C4-2B (cell line): ENCODE measurements at regions not wholly inside any gene's neighbourhood (a gene's known extent, or its start where the extent isn't known, plus 50 kb on each side); places are given as distances from the start of the nearest gene placed in this dataset.

Experiments used
- ZFX ChIP-seq: fragments of 450-650 bp; IDR thresholded peaks from 2 replicates; pipeline ENCODE4 v1.6.1; 2017
- TF ChIP-seq, protein P1 (sequence below): fragments of 450-650 bp; conservative IDR thresholded peaks from 2 replicates; pipeline ENCODE4 v1.5.1; 2017; ENCODE audit warnings: mild to moderate bottlenecking

DNA sequence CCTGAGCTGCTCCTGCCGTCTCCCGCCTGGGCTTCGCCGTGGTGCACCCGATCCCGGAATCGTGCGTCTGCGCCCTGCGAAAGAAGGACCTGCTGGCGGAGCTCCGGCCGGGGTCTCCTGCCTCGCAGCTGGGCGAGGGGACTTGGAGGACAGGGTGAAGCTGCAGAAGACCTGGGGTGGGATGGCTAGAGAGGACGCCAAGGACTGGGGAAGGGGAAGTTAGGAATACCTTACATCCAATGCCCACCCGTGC, 150.2 kb downstream of the PRL start:
- TF ChIP-seq, protein P1, sequence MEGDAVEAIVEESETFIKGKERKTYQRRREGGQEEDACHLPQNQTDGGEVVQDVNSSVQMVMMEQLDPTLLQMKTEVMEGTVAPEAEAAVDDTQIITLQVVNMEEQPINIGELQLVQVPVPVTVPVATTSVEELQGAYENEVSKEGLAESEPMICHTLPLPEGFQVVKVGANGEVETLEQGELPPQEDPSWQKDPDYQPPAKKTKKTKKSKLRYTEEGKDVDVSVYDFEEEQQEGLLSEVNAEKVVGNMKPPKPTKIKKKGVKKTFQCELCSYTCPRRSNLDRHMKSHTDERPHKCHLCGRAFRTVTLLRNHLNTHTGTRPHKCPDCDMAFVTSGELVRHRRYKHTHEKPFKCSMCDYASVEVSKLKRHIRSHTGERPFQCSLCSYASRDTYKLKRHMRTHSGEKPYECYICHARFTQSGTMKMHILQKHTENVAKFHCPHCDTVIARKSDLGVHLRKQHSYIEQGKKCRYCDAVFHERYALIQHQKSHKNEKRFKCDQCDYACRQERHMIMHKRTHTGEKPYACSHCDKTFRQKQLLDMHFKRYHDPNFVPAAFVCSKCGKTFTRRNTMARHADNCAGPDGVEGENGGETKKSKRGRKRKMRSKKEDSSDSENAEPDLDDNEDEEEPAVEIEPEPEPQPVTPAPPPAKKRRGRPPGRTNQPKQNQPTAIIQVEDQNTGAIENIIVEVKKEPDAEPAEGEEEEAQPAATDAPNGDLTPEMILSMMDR, result no peak
- TF ChIP-seq ZFX, result no peak
